ENCODE measurements at regions not wholly inside any gene's neighbourhood (a gene's known extent, or its start where the extent isn't known, plus 50 kb on each side); places are given as distances from the start of the nearest gene placed in this dataset.

- Histone ChIP-seq H3K4me3 (ENCODE audit: low read depth, low read length) (no peak overlapping the region), H3K79me1 (ENCODE audit: low read length) (no peaks in the 10 kb centered on the region), H3K27ac (ENCODE audit: low read depth, low read length) (no peak overlapping the region), H2BK120ac (ENCODE audit: insufficient read depth, low read length, poor library complexity) (no peak overlapping the region), H4K8ac (ENCODE audit: low read depth, low read length) (peak overlapping the region; percentile 7), H4K91ac (ENCODE audit: low read depth, low read length) (no peak overlapping the region), H3K4me1 (ENCODE audit: control insufficient read depth in 1 of 2, insufficient read depth in 2 of 2, low read length in 2 of 2) (no peaks in the 10 kb centered on the region), H2BK5ac (ENCODE audit: low read depth, low read length, poor library complexity) (no peak overlapping the region), H3K27me3 (ENCODE audit: insufficient read depth, low read length) (no peaks in the 10 kb centered on the region), H2AK5ac (ENCODE audit: low read length) (no peak overlapping the region), H2AFZ (ENCODE audit: insufficient read depth, low read length, poor library complexity) (no peak overlapping the region), H3K4ac (ENCODE audit: low read depth, low read length) (no peak overlapping the region), H3K14ac (ENCODE audit: low read length) (no peak overlapping the region), H3K9me3 (ENCODE audit: insufficient read depth, low read depth, low read length) (no peaks in the 10 kb centered on the region), H3K4me2 (ENCODE audit: low read length) (no peak overlapping the region), H3K9ac (ENCODE audit: low read length) (no peak overlapping the region), H3K18ac (ENCODE audit: low read length) (no peak overlapping the region), H3K79me2 (ENCODE audit: control insufficient read depth, insufficient read depth, low read length, poor library complexity) (no peaks in the 10 kb centered on the region), H2BK12ac (ENCODE audit: low read length) (peak overlapping the region; percentile 13), H3K36me3 (ENCODE audit: control insufficient read depth in 1 of 2, insufficient read depth in 2 of 2, low read length in 2 of 2) (no peaks in the 10 kb centered on the region), H3K23ac (ENCODE audit: low read length) (no peak overlapping the region), H4K12ac (ENCODE audit: low read depth, low read length) (no peak overlapping the region)
- DNase-seq = no peak
- WGBS (ENCODE audit: extremely low coverage, insufficient coverage, insufficient read length) = no CpG with 5 or more reads among the region's 3 CpGs
These were observed 90.2 kb upstream of the FAM174A start for GRCh38 chr5:100444961-100445360.

GRCh38 chr5:100434815-100435214 lies 100.4 kb upstream of the FAM174A start:
- Histone ChIP-seq H3K14ac (ENCODE audit: low read length) (no peak overlapping the region), H3K27ac (ENCODE audit: low read depth, low read length) (no peak overlapping the region), H2AFZ (ENCODE audit: insufficient read depth, low read length, poor library complexity) (no peak overlapping the region), H3K9me3 (ENCODE audit: insufficient read depth, low read depth, low read length) (no peaks in the 10 kb centered on the region), H4K12ac (ENCODE audit: low read depth, low read length) (no peak overlapping the region), H2BK120ac (ENCODE audit: insufficient read depth, low read length, poor library complexity) (no peak overlapping the region), H3K27me3 (ENCODE audit: insufficient read depth, low read length) (no peaks in the 10 kb centered on the region), H3K79me2 (ENCODE audit: control insufficient read depth, insufficient read depth, low read length, poor library complexity) (no peaks in the 10 kb centered on the region), H2BK5ac (ENCODE audit: low read depth, low read length, poor library complexity) (no peak overlapping the region), H3K9ac (ENCODE audit: low read length) (no peak overlapping the region), H3K4me3 (ENCODE audit: low read depth, low read length) (no peak overlapping the region), H3K79me1 (ENCODE audit: low read length) (no peaks in the 10 kb centered on the region), H3K36me3 (ENCODE audit: control insufficient read depth in 1 of 2, insufficient read depth in 2 of 2, low read length in 2 of 2) (no peaks in the 10 kb centered on the region), H2BK12ac (ENCODE audit: low read length) (no peak overlapping the region), H4K91ac (ENCODE audit: low read depth, low read length) (no peak overlapping the region), H3K18ac (ENCODE audit: low read length) (no peak overlapping the region), H3K4me2 (ENCODE audit: low read length) (no peak overlapping the region), H3K23ac (ENCODE audit: low read length) (no peak overlapping the region), H3K4ac (ENCODE audit: low read depth, low read length) (no peak overlapping the region), H2AK5ac (ENCODE audit: low read length) (no peak overlapping the region), H4K8ac (ENCODE audit: low read depth, low read length) (no peak overlapping the region), H3K4me1 (ENCODE audit: control insufficient read depth in 1 of 2, insufficient read depth in 2 of 2, low read length in 2 of 2) (no peaks in the 10 kb centered on the region)
- no CpG with 5 or more reads among the region's 4 CpGs for WGBS (ENCODE audit: extremely low coverage, insufficient coverage, insufficient read length)
- no peak for DNase-seq

- Histone ChIP-seq H4K8ac (ENCODE audit: low read depth, low read length) (no peak overlapping the region), H3K23ac (ENCODE audit: low read length) (no peak overlapping the region), H3K4ac (ENCODE audit: low read depth, low read length) (no peak overlapping the region), H3K79me1 (ENCODE audit: low read length) (no peaks in the 10 kb centered on the region), H4K91ac (ENCODE audit: low read depth, low read length) (no peak overlapping the region), H3K4me3 (ENCODE audit: low read depth, low read length) (no peak overlapping the region), H3K27me3 (ENCODE audit: insufficient read depth, low read length) (no peaks in the 10 kb centered on the region), H4K12ac (ENCODE audit: low read depth, low read length) (no peak overlapping the region), H3K18ac (ENCODE audit: low read length) (no peak overlapping the region), H2BK5ac (ENCODE audit: low read depth, low read length, poor library complexity) (no peak overlapping the region), H3K9me3 (ENCODE audit: insufficient read depth, low read depth, low read length) (no peaks in the 10 kb centered on the region), H2AFZ (ENCODE audit: insufficient read depth, low read length, poor library complexity) (no peak overlapping the region), H2BK12ac (ENCODE audit: low read length) (no peak overlapping the region), H3K36me3 (ENCODE audit: control insufficient read depth in 1 of 2, insufficient read depth in 2 of 2, low read length in 2 of 2) (no peaks in the 10 kb centered on the region), H3K79me2 (ENCODE audit: control insufficient read depth, insufficient read depth, low read length, poor library complexity) (no peaks in the 10 kb centered on the region), H3K4me1 (ENCODE audit: control insufficient read depth in 1 of 2, insufficient read depth in 2 of 2, low read length in 2 of 2) (no peaks in the 10 kb centered on the region), H3K9ac (ENCODE audit: low read length) (no peak overlapping the region), H3K14ac (ENCODE audit: low read length) (no peak overlapping the region), H3K4me2 (ENCODE audit: low read length) (no peak overlapping the region), H2AK5ac (ENCODE audit: low read length) (no peak overlapping the region), H2BK120ac (ENCODE audit: insufficient read depth, low read length, poor library complexity) (no peak overlapping the region), H3K27ac (ENCODE audit: low read depth, low read length) (no peak overlapping the region)
- no CpG with 5 or more reads among the region's 1 CpG for WGBS (ENCODE audit: extremely low coverage, insufficient coverage, insufficient read length)
- no peak for DNase-seq
These were observed 102.4 kb upstream of the FAM174A start for GRCh38 chr5:100432741-100433140.

GRCh38 chr5:100430268-100431195 lies 104.6 kb upstream of the FAM174A start:
- WGBS (ENCODE audit: extremely low coverage, insufficient coverage, insufficient read length) = no CpG with 5 or more reads among the region's 4 CpGs
- Histone ChIP-seq H3K4ac (ENCODE audit: low read depth, low read length) (no peak overlapping the region), H3K14ac (ENCODE audit: low read length) (no peak overlapping the region), H3K4me1 (ENCODE audit: control insufficient read depth in 1 of 2, insufficient read depth in 2 of 2, low read length in 2 of 2) (no peaks in the 10 kb centered on the region), H3K27me3 (ENCODE audit: insufficient read depth, low read length) (no peaks in the 10 kb centered on the region), H4K91ac (ENCODE audit: low read depth, low read length) (no peak overlapping the region), H3K18ac (ENCODE audit: low read length) (no peak overlapping the region), H3K79me2 (ENCODE audit: control insufficient read depth, insufficient read depth, low read length, poor library complexity) (no peaks in the 10 kb centered on the region), H2BK120ac (ENCODE audit: insufficient read depth, low read length, poor library complexity) (no peak overlapping the region), H2AK5ac (ENCODE audit: low read length) (no peak overlapping the region), H3K9me3 (ENCODE audit: insufficient read depth, low read depth, low read length) (no peaks in the 10 kb centered on the region), H2BK5ac (ENCODE audit: low read depth, low read length, poor library complexity) (no peak overlapping the region), H3K4me3 (ENCODE audit: low read depth, low read length) (no peak overlapping the region), H3K36me3 (ENCODE audit: control insufficient read depth in 1 of 2, insufficient read depth in 2 of 2, low read length in 2 of 2) (no peaks in the 10 kb centered on the region), H2BK12ac (ENCODE audit: low read length) (no peak overlapping the region), H3K79me1 (ENCODE audit: low read length) (no peaks in the 10 kb centered on the region), H3K23ac (ENCODE audit: low read length) (no peak overlapping the region), H4K8ac (ENCODE audit: low read depth, low read length) (no peak overlapping the region), H3K9ac (ENCODE audit: low read length) (no peak overlapping the region), H3K27ac (ENCODE audit: low read depth, low read length) (no peak overlapping the region), H3K4me2 (ENCODE audit: low read length) (no peak overlapping the region), H2AFZ (ENCODE audit: insufficient read depth, low read length, poor library complexity) (no peak overlapping the region), H4K12ac (ENCODE audit: low read depth, low read length) (no peak overlapping the region)
- DNase-seq = peak in 1 of 2 donors; percentile 62
